EL (cell line): ENCODE measurements at regions not wholly inside any gene's neighbourhood (a gene's known extent, or its start where the extent isn't known, plus 50 kb on each side); places are given as distances from the start of the nearest gene placed in this dataset.

Experiments used
- DNase-seq: peaks from one replicate; pipeline ENCODE4 v3.0.0-alpha.2; 2016

DNA sequence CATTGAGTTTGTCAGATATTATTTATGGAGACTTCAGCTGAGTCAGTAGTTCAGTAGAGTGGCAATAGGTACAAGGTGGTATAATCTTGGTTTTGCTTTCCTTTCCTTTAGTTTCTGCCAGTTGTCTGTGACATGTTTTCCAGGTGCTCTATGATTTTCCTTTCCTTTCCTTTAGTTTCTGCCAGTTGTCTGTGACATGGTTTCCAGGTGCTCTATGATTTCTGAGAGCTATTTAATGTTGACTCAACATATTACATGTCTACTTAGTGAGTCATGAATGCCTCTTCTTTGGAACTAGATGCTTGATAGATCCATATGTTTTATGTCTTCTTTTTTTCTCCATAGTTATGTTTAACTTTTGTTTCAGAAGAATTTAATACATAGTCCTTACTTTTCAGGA lies 186.4 kb upstream of the DEFB112 start:
- DNase-seq, result no peak

DNA sequence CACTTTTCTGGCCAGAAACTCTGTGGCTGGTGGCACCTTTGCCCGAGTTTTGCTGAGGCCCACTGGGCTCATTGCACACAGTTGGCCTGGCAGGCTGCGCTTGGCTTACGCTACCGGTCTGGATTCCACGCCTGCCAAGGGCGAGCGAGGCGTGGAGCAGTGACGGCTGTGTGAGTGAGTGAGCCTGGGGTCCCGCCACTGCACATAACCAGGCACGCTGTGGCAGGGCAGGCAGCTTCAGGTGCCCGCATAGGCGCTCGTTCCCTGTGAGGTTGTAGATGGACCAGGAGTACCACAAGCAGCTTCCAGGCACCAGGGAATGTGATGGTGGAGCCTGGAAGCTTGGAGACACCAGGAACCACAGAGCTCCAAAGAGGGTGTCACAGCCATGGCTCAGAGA lies 190.1 kb upstream of the DEFB112 start:
- DNase-seq, result no peak

DNA sequence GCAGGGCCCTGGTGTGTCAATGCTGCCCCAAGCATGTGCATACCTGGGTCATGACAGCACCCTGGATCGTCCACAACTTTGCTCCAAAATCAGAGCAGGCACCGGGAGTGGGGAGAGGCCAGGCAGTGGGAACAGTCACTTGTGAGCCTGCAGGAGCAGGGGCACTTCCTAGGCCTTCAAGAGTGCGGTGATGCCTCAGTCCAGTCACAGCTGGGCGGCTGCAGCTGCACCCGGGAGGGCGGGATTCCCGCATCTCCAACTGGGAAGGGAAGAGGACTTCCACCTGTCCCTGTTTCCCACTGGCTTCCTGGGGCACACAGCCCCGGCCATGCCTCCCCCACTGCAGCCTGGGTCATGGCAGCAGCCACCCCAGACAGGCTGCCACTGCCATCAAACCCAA lies 191.3 kb upstream of the DEFB112 start:
- no peak for DNase-seq

DNA sequence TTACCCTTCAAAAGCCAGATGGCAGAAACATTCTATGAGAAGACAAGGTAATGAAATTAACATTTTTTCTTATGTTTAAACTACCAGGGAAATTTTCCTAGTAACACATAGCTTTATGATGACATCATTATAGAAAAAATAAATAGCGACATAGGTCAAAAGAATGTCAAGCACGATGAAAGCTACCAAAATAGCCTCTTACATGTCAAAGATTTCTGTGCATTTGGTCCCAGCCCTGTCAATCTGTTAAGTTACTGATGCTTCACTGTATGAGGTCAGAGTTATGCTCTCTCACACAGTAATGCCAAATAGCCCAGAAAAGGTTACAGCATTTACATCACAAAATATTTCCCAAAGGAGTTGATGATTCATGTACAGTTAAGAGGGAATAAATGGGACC lies 199.8 kb upstream of the DEFB112 start:
- peak; percentile 1 for DNase-seq

DNA sequence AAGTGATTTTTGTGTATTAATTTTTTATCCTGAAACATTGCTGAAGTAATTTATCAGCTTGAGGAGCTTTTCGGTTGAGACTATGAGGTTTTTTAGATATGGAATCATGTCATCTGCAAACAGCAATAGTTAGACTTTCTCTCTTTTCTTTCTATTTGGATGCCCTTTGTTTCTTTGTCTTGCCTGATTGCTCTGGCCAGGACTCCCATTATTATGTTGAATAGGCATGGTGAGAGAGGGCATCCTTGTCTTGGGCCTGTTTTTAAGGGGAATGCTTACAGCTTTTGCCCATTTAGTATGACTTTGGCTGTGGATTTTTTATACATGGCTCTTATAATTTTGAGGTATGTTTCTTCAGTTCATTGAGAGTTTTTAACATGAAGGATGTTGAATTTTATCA lies 207.6 kb upstream of the DEFB112 start:
- no peak for DNase-seq

DNA sequence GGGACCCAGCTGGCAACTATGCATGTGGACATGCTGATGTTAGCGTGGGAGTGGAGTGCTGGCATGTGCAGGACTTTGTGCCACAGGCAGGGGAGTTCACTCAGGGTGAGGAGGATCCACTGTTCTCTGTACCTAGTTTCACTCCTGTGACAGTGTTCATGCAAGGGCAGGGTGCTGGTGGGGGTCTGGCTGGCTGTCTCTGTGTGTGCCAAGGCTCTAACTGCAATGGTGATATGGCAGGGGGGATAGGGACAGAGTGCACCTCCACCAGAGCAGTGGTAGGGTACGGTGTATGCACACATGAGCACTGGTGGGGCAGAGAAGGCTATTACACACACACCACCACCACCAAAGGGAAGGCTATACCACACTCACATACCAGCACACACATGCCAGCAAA lies 210.2 kb upstream of the DEFB112 start:
- DNase-seq, result no peak

DNA sequence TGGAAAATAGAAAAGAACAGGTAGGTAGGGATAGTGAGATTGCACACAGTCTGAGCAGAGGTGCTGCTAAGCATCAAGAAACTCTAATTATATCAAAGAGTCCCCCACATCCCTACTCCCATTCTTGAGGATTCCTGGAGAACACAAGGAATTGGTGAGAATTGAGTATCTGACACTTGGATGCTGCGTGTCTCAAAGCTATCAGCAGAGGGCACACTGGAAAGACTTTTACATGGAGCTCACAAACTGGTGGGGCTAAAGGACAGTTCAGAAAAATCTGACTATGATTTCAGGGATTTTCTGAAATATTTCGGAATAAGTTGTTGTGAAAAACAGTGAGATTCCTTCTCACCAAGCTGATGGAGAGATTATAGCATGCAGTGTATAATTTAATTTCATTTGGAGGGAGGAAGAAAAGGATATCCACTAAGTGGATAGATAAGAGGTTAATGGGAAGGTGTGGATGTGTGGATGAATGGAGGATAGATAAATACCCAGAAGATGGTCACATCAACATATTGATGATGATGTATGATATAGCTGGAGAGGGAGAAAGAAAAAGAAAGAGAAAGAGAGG lies 215.4 kb upstream of the DEFB112 start:
- no peak for DNase-seq

DNA sequence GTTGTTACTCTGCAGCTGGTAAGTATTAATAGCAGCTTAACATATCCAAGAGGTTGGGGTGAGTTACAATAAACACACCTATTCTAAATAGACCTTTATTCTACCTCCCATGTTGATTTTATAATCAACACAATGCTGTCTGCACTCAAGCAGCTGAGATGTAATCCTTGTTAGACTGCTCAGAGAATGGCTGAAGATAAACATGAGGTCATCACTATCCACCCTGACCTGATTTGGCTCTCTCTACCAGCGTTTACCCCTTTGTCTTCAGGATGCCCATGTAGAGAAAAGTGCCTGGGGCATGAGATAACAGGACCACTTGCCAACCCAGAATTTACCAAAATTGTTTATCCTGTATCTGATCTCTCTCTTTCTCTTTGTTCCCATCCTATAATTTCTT lies 220.7 kb upstream of the DEFB112 start:
- no peak for DNase-seq

DNA sequence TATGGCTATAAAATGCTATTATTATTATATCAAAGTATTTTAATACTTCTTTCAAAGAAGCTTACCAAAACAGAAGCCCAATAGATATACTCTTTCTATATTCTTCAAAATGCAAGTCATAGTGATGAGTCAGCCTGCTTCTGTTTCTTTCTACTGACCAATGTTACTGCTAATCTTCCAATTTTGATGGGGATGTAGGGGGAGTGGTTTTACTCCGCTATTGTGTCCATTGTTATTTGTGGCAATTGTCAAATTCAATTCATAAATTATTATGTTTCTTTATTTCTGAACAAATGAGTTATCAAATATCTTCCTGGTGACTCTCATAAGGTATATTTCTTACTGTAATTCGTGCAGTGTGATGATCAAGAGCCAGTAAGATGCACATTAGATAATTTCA lies 221.5 kb upstream of the DEFB112 start:
- DNase-seq, result no peak

DNA sequence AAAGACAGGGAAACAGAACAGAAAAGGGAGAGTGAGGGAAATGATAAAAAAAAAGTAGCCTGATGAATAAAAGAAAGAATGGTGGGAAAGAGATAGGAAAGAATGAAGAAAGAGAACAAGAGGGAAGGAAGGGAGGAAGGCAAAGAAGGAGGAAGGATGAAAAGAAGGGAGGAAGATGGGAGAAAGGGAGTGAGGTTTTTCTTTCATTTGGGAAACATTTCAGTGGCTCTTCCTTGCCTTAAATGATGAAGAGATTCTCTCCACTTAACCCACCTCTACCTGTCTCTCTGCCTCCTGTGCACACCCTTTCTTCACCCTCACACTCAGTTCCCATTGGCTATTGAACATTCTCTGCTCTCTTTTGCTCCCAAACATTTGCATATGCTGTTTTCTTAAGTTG lies 222.1 kb upstream of the DEFB112 start:
- no peak for DNase-seq

DNA sequence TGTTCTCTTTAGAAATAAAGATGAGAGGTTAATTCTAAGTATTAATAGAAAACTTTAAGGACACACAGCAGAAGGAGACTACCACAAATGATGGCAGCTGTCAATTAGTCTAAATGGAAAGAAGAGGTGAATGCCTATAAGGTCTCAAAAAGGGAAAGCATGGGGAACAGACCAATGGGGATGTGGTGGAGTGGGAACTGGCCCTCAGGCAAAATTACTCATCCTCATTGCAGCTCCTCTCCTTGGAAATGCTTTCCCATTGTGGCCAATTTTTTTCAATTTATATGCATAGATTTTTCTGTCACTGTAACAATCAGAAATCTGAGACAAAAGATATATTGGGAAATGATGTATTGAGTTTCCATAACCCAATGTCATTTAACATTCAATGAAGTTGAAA lies 222.9 kb upstream of the DEFB112 start:
- DNase-seq, result peak; percentile 1

DNA sequence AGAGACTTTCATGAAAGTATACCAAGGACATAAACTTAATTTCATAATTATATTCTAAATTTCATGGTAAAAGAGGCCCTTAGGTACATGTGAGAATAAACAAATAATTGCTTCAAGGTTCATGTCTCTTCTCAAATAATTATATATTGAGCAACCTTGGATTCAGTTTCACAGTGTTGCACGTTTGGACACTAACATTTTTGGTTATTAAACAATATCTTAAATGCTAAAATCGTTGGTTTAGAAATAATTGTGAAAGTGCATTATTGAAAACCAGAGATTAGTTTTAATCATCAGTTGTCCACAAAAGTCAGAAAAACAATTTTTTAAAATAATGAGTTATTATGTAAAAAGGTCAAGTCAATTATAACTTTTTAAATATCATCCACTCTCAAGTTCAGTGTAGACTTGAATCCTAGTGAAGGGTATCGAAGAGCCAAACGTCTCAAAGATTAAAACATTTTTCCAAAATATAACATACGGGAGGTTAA lies 227.1 kb upstream of the DEFB112 start:
- no peak for DNase-seq

DNA sequence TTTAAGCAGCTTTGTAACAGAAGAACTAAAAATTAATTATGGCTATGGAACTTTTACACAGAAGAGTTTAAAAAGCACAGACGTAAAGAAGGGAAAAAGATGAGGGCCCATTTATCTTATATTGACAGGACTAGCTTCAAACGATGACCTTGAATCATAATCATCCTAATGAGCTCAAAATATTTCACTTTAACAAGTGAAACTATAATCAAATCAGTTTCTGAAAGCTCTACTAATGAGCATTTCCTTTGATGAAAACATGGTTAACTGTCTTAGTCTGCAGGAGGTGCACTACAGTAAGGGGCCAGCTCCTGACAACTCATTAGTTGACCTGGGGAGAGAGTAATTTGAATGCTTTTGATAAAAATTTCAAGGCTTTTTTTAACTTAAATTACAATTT lies 228.0 kb upstream of the DEFB112 start:
- no peak for DNase-seq

DNA sequence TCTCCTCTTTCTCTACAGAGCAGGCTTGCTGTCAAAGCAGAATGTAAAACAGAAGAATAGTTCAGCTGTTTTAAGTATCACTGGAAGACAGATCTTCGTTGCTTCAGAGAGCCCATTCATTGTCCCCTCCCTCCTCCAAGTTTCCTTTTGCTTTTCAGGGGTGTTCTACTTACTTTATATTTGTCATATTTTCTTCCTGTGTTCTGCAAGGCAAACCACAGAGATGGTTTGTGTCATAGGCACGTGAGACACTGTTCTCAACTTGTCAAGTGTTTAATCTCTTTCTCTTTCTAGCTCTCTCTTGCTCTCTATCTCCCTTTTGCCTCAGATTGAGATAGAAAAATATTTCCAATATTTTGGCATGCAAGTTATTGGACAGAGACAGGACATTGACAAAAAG lies 228.9 kb upstream of the DEFB112 start:
- no peak for DNase-seq

DNA sequence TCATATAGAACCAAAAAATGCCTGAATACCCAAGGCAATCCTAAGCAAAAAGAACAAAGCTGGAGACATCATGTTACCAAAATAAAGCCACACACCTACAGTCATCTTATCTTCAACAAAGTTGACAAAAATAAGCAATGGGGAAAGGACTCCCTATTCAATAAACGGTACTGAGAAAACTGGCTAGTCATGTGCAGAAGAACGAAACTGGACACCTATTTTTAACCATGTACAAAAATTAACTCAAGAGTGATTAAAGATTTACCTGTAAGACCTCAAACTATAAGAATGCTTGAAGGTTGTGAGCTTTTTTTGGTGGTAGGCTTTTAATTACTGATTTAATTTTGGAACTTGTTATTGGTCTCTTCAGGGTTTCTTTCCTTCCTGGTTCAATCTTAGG lies 236.0 kb upstream of the DEFB112 start:
- DNase-seq, result no peak

DNA sequence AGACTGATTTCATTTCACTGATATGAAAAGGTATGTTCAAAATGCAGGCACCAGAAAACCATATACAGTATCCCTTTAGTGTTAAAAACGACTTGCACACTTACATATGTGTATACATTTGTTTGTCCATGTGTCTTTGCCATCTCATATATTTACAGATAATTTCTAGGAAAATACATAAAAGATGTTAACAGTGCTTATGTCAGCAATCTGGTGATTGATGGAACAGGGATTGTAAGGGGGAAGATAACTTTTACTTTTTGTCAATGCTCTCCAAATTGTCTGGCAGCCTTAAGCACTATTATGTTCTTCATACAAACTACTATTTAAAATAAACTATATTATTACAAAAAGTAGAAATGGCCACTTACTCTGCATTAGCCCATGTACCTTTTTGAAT lies 238.5 kb upstream of the DEFB112 start:
- DNase-seq, result no peak

DNA sequence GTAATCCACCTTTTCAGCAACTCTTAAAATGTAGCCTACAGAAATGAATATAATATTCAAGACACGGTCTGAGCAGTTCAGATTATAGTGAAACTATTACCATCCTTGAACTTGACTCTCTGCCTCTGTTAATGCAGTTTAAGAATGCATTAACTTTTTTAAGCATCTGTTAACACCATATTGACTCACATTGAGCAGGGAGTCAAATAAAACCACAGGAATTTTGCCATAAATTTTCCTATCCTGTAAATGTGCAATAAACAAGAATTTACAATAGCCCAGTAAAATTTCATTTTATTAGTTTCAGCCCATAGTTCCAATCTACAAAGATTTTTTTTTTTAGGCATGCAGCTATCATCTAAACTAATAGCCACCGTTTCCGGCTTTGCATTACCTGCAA lies 239.2 kb upstream of the DEFB112 start:
- no peak for DNase-seq

DNA sequence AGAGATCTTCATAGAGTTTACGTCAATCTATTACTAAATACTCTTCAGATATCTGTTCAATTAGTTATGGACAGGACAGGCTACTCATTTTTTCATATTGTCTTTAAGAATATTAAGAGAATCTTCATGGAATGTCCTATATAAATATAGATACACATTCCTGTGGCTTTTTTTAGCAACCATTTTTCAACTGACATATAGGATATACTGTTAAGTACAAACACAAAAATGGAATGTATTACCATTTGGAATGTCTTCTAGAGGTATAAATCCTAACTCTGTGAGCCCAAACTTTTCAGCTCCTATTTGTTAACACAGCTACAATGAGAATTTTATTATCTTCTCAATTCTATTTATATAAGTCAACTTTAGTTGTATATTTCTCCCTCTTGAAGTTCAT lies 239.6 kb upstream of the DEFB112 start:
- DNase-seq, result no peak

DNA sequence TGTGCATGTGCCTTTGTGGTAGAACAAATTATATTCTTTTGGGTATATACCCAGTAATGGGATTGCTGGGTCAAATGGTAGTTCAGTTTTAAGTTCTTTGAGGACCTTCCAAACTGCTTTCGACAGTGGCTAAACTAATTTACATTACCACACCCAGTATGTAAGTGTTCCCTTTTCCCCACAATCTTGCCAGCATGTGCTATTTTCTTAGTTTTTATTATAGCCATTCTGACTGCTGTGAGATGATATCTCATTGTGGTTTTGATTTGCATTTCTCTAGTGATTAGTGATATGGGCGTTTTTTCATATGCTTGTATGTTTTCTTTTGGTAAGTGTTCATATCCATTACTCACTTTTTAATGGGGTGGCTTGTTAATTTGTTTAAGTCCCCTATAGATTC lies 251.6 kb upstream of the DEFB112 start:
- DNase-seq, result no peak

DNA sequence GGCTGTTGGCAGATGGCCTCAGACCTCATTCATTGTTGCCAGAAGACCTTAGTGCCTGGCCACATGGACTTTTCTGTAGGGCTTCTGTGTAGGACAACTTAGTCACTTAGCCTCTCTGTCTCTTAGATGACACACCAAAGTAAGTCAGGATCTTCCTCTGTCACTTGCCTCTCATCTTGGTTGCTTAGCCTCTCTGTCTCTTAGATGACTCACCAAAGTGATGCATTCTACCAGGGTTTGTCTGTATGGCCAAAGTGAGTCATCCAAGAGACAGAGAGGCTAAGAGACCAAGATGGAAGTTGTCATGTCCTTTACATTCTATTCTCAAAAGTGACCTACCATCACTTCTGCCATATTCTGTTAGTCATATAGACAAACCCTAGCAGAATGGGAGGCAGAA lies 255.9 kb upstream of the DEFB112 start:
- no peak for DNase-seq

DNA sequence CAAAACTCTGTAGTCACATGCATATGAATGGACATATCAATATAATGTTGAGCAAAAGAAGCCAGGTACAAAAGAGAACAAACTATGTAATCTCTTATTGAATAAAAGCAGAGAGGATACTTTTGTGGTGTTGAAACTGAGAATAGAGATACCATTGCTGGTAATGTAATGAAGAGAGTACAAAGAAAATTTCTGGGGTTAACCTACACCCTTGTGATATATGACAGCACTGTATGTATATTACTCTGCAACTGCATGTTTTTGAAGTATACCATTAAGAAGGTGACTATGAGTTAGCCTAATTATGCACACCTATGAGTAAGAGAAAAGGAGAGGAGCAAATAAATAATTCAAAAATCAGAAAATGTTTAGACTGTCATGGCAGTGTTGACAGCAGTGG lies 268.8 kb upstream of the DEFB112 start:
- DNase-seq, result no peak

DNA sequence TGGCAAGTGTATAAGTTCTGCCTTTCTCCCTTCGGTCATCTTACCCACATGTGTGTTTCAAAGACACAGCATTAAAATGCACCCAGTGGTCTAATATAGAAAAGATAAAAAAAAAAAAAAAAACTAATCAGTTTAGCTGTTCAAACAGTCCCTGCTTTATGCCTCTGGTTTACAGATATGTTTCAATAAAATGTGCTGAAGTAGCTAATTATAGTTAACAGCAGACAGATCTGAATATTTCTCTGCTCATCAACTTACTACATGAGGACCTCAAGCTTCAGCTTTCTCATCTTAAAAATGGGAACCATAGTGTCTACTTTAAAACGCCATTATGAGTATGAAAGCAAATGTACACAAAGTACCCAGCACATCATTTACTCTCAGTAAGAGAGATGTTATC lies 280.6 kb upstream of the DEFB112 start:
- DNase-seq, result no peak

DNA sequence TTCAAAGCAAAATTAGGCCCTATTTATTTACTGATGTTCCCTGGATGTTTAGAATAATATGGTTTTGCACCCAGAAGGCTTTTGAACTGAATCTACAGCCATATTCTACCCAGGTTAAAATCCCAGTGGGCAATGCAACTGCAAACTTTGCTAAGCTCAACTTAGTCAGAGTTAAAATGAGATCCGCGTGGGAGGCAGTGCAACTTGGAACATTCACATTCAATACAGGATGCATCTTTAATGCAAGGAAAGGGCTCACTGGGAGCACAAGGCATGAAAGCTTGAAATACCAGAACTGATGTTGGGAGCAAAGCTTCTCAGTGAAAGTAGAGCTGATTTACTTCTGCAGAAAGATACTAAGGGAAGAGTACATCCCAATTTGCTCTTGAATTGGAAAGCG lies 281.2 kb upstream of the DEFB112 start:
- DNase-seq, result no peak

DNA sequence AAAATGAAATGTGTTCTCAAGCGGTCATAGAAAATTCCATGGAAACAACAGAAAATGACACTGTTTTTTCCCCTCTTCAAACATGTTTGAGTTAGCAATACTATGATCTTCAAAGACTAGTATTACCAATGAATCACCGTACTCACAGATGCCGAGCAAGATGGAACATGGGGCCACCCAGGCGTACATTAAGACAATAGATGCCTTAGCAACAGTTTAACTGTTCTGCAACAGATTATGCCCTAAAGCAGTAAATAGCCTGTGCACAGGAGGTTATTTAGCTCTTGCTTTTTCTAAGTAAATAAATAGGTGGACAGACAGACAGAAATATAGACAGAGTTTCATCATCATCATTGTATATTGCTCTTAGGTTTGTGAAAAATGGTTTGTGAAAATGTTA lies 284.0 kb upstream of the DEFB112 start:
- DNase-seq, result no peak

DNA sequence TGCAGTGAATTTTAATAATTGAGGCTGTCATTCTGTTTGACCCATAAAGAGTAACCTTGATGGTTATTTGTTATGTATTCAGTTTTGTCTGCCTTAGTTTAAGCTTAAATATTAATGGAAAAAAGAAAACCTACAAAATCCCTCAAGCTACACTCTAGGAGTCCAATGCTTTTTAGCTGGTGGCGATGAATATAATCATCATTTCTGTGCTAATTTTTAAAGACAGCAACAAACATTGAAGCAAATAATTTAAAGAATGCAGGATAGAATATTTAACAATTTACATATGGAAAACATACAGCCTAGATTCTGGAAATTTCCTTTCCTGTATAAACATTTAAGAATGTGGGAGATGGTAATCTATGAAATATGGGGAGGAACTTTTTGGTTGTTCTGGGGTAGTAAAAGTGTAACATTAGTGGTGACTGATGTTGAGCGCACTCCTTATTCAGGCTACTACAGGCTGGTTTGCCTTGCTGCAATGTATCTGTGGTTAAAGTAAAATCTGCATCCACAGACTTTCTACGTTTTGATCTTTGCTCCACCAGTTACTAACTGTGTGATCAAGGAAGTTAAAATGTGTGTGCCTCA lies 287.9 kb upstream of the DEFB112 start:
- no peak for DNase-seq

DNA sequence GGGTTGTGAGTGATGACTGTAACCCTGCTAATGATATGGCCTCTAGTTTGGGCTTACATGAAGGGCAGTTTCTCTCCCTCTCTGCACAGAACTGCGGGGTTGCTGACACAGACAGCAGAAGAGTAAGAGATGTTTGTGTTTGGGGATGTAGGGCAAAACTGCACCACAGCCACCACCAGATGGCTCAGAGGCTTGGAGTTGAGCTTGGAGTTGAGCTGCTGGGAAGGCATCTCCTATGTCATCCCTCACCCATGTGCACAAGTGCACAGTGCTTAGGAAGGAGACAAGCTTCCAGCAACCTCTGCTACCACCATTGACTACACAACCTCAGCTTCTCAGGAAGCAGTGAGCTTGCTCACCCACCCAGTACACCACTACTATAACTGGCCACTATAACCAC lies 303.9 kb upstream of the DEFB112 start:
- DNase-seq, result no peak
